SU-DHL-6 (cell line): ENCODE measurements at regions not wholly inside any gene's neighbourhood (a gene's known extent, or its start where the extent isn't known, plus 50 kb on each side); places are given as distances from the start of the nearest gene placed in this dataset.

Experiments
- H2AFZ ChIP-seq: fragments of 200-600 bp; sonication (generic); 2 replicates; pipeline ENCODE4 v1.6.1; 2014; ENCODE audit warnings: low read depth, mild to moderate bottlenecking, moderate library complexity, mixed read lengths, antibody characterized with exemption, low read length; ENCODE audit not compliant: severe bottlenecking
- H3F3A ChIP-seq: fragments of 200-600 bp; shearing (Covaris generic); 2 replicates; pipeline ENCODE4 v1.6.0; 2016; ENCODE audit warnings: antibody characterized with exemption, mild to moderate bottlenecking; ENCODE audit not compliant: insufficient read depth
- H3K27ac ChIP-seq: fragments of 200-600 bp; sonication (generic); 2 replicates; pipeline ENCODE4 v1.5.1; 2016; ENCODE audit warnings: low read depth, mild to moderate bottlenecking, low read length, moderate library complexity, mixed read lengths
- H3K27me3 ChIP-seq: fragments of 200-600 bp; sonication (generic), shearing (Covaris generic); 2 replicates; pipeline ENCODE4 v1.6.0; 2014; ENCODE audit warnings: mild to moderate bottlenecking, low read length
- H3K36me3 ChIP-seq: fragments of 200-600 bp; sonication (generic); 2 replicates; pipeline ENCODE4 v1.6.1; 2014; ENCODE audit warnings: mild to moderate bottlenecking, low read length, mixed read lengths
- H3K4me2 ChIP-seq: fragments of 300-600, 200-600 bp; shearing (Covaris generic), sonication (generic); 2 replicates; pipeline ENCODE4 v1.6.0; 2014; ENCODE audit warnings: low read length, low read depth, mild to moderate bottlenecking; ENCODE audit not compliant: poor library complexity, severe bottlenecking
- H3K4me3 ChIP-seq: fragments of 200-600 bp; sonication (generic); 2 replicates; pipeline ENCODE4 v1.5.1; 2014; ENCODE audit warnings: antibody characterized with exemption, low read length, mild to moderate bottlenecking, mixed read lengths; ENCODE audit not compliant: insufficient read depth, poor library complexity, severe bottlenecking
- H3K79me2 ChIP-seq: fragments of 200-600 bp; sonication (generic); 2 replicates; pipeline ENCODE4 v1.6.1; 2014; ENCODE audit warnings: mild to moderate bottlenecking, low read length, moderate library complexity; ENCODE audit not compliant: insufficient read depth
- H3K9ac ChIP-seq: fragments of 200-600 bp; sonication (generic); 2 replicates; pipeline ENCODE4 v1.7.0; 2014; ENCODE audit warnings: mild to moderate bottlenecking, low read length
- H3K9me2 ChIP-seq: fragments of 200-600 bp; sonication (generic); replicated peaks from 2 replicates; pipeline ENCODE4 v1.6.1; 2014; ENCODE audit warnings: low read length; ENCODE audit not compliant: insufficient read depth
- H3K9me3 ChIP-seq: fragments of 200-600 bp; sonication (generic); 2 replicates; pipeline ENCODE4 v1.6.1; 2014; ENCODE audit warnings: low read length, mixed read lengths; ENCODE audit not compliant: insufficient read depth
- H4K20me1 ChIP-seq: fragments of 200-600 bp; sonication (generic); 2 replicates; pipeline ENCODE4 v1.6.1; 2014; ENCODE audit warnings: low read depth, mild to moderate bottlenecking, antibody characterized with exemption, low read length, moderate library complexity, mixed read lengths
- EZH2phosphoT487 ChIP-seq: fragments of 200-600 bp; sonication (generic), shearing (Covaris generic); conservative IDR thresholded peaks from 2 replicates; pipeline ENCODE4 v1.6.1; 2018; ENCODE audit warnings: mild to moderate bottlenecking, antibody characterized with exemption, low read length, moderate library complexity, mixed read lengths
- TF ChIP-seq, protein P1 (sequence below): fragments of 200-600 bp; sonication (generic); IDR thresholded peaks from one replicate; pipeline ENCODE4 v1.5.1; 2017; ENCODE audit warnings: antibody characterized with exemption, mild to moderate bottlenecking, low read length, moderate library complexity; ENCODE audit not compliant: insufficient read depth, poor library complexity, severe bottlenecking

DNA sequence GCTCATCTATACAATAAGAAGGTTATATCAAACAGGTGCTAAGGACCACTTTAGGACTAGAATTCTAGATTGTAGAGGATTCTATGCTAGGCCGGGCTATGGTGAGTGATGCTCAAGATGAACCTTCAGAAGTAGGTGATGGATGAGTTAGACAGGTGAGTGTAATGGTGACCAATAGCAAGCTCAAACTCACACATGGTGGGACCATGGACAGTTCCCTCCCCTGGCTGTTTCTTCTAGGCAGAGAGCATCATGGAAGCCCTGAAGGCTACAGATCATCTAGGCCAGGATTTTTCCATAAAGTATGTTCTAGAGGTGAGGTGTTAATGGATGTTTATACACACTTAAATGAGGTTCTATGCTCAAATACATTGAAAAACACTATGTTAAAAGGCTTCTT, 162.2 kb upstream of the WDR11 start:
- H3K79me2 ChIP-seq, result no peaks in the 10 kb centered on the region
- H4K20me1 ChIP-seq, result no peaks in the 10 kb centered on the region
- H2AFZ ChIP-seq, result no peak overlapping the region
- H3K27ac ChIP-seq, result no peak overlapping the region
- H3K9me2 ChIP-seq, result no peaks in the 10 kb centered on the region
- H3K9ac ChIP-seq, result no peak overlapping the region
- no peaks in the 10 kb centered on the region for H3K27me3 ChIP-seq
- no peak overlapping the region for H3K4me3 ChIP-seq
- no peaks in the 10 kb centered on the region for H3F3A ChIP-seq
- H3K4me2 ChIP-seq, result no peak overlapping the region
- H3K36me3 ChIP-seq, result no peaks in the 10 kb centered on the region
- H3K9me3 ChIP-seq, result no peaks in the 10 kb centered on the region
- TF ChIP-seq, protein P1, sequence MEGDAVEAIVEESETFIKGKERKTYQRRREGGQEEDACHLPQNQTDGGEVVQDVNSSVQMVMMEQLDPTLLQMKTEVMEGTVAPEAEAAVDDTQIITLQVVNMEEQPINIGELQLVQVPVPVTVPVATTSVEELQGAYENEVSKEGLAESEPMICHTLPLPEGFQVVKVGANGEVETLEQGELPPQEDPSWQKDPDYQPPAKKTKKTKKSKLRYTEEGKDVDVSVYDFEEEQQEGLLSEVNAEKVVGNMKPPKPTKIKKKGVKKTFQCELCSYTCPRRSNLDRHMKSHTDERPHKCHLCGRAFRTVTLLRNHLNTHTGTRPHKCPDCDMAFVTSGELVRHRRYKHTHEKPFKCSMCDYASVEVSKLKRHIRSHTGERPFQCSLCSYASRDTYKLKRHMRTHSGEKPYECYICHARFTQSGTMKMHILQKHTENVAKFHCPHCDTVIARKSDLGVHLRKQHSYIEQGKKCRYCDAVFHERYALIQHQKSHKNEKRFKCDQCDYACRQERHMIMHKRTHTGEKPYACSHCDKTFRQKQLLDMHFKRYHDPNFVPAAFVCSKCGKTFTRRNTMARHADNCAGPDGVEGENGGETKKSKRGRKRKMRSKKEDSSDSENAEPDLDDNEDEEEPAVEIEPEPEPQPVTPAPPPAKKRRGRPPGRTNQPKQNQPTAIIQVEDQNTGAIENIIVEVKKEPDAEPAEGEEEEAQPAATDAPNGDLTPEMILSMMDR, result no peak
- no peak for TF ChIP-seq EZH2phosphoT487

DNA sequence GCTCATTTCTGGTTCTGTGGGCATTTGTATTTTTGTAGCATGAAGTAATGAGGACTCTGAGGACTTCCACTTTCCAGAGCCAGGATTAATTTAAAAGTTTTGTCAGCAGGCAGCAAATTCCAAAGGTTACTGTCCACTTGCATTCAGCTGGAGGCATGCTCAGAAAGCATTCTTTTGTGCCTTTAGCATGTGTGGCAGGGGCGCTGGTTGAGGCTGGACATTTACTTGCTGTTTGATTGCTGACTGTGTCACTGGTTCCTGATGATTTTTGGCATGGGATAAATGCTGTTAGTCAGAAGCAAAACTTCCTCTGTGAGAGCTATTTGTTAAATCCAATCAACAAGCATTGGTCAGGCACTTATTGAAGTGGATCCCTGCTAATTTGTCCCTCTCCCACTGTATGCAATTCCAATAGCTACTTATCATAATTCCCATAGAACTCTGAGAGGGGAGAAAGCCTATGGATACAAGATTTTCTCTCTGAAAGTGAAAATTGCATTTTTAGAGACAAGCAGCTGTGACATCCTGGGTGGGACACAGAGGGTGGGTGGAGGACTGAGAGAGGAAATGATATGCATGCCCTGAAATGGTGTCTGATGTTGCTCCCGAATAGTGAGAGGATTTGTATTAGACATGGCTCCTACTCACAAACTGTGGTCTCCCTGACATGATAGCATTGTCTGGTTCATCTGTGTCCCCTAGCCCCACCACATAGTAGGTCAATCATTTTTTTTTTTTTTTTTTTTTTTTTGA, 161.2 kb upstream of the WDR11 start:
- Histone ChIP-seq H3F3A (no peaks in the 10 kb centered on the region), H4K20me1 (no peaks in the 10 kb centered on the region), H3K4me3 (no peak overlapping the region), H3K4me2 (no peak overlapping the region), H3K27ac (no peak overlapping the region), H2AFZ (no peak overlapping the region), H3K36me3 (no peaks in the 10 kb centered on the region), H3K27me3 (no peaks in the 10 kb centered on the region), H3K79me2 (no peaks in the 10 kb centered on the region), H3K9me3 (no peaks in the 10 kb centered on the region), H3K9me2 (no peaks in the 10 kb centered on the region), H3K9ac (no peak overlapping the region)
- TF ChIP-seq, protein P1, result no peak
- no peak for TF ChIP-seq EZH2phosphoT487

DNA sequence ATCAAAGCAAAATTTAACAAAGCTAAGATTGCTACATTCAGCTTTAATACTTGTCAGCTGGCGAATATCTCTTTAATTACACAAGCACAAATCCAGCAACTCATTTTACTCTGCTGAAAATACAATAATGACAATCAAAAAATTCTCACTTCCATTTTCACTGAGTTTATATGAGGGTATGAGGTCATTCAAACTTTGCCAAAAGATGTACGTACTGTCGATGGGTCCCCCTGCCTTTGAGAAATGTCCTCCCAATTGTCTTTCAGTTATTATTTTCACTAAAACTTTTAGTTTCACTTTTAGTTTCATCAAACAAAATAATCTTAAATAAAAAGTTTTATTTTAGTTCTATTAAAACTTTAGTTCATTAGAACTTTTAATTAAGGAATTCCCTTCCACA, 159.5 kb upstream of the WDR11 start:
- Histone ChIP-seq H3F3A (no peaks in the 10 kb centered on the region), H3K4me3 (no peak overlapping the region), H3K36me3 (no peaks in the 10 kb centered on the region), H3K4me2 (no peak overlapping the region), H2AFZ (no peak overlapping the region), H3K9me3 (no peaks in the 10 kb centered on the region), H3K27ac (no peak overlapping the region), H3K27me3 (no peaks in the 10 kb centered on the region), H4K20me1 (no peaks in the 10 kb centered on the region), H3K9ac (no peak overlapping the region), H3K79me2 (no peaks in the 10 kb centered on the region), H3K9me2 (no peaks in the 10 kb centered on the region)
- TF ChIP-seq EZH2phosphoT487, result no peak
- TF ChIP-seq, protein P1, result no peak
